Esophagus (tissue), 2 donors: ENCODE measurements at regions not wholly inside any gene's neighbourhood (a gene's known extent, or its start where the extent isn't known, plus 50 kb on each side); places are given as distances from the start of the nearest gene placed in this dataset.
A peak's percentile ranks its signal among the peaks of the same experiment; 100 is the strongest.

ENCODE experiments used
- H3K27ac ChIP-seq, 2 donors: one replicate each; pipeline ENCODE4 v1.5.1; 2013; ENCODE audit warnings: low read depth in 2 of 2, mild to moderate bottlenecking in 2 of 2, inconsistent platforms in 1 of 2, low read length in 1 of 2, moderate library complexity in 1 of 2
- H3K27me3 ChIP-seq, 2 donors: one replicate each; pipeline ENCODE4 v1.6.1; 2013; ENCODE audit warnings: low read length in 2 of 2, control low read depth in 1 of 2, mild to moderate bottlenecking in 1 of 2; ENCODE audit not compliant: insufficient read depth in 2 of 2, control insufficient read depth in 1 of 2
- H3K36me3 ChIP-seq, 2 donors: one replicate each; pipeline ENCODE4 v1.6.1; 2013; ENCODE audit warnings: low read length in 1 of 2; ENCODE audit not compliant: control insufficient read depth in 2 of 2, insufficient read depth in 2 of 2
- H3K4me1 ChIP-seq, 2 donors: one replicate each; pipeline ENCODE4 v1.6.1; 2013; ENCODE audit warnings: low read length in 1 of 2; ENCODE audit not compliant: control insufficient read depth in 2 of 2, insufficient read depth in 2 of 2
- H3K4me3 ChIP-seq, 2 donors: one replicate each; pipeline ENCODE4 v1.5.1; 2013; ENCODE audit warnings: low read length in 2 of 2, mild to moderate bottlenecking in 2 of 2, low read depth in 1 of 2, moderate library complexity in 1 of 2
- H3K9me3 ChIP-seq, 2 donors: one replicate each; pipeline ENCODE4 v1.6.1; 2013; ENCODE audit warnings: mild to moderate bottlenecking in 2 of 2, low read depth in 1 of 2, low read length in 1 of 2, moderate library complexity in 1 of 2; ENCODE audit not compliant: control insufficient read depth in 2 of 2, insufficient read depth in 1 of 2
- WGBS, 2 donors: extraction: QIAGEN DNeasy Blood & Tissue Kit; methylation state at CpG; one replicate each; pipeline ENCODE4 v1.1.7; 2013; 5-methylcytosine and 5-hydroxymethylcytosine counted together
- donor health status: healthy with polysubstance abuse.
- donor health status: Bipolar disorder and iron deficiency.

GRCh38 chr19:31223740-31224534 is 125.3 kb downstream of the TSHZ3 start:
- Histone ChIP-seq H3K9me3 (no peaks in the 10 kb centered on the region), H3K4me1 (no peaks in the 10 kb centered on the region), H3K4me3 (no peak overlapping the region), H3K36me3 (no peaks in the 10 kb centered on the region), H3K27me3 (no peaks in the 10 kb centered on the region), H3K27ac (no peak overlapping the region)
- 62 to 63% methylated on average over 9 of the region's 9 CpGs for WGBS, 2 donors

- Histone ChIP-seq H3K27ac (no peak overlapping the region), H3K4me1 (no peaks in the 10 kb centered on the region), H3K36me3 (no peaks in the 10 kb centered on the region), H3K27me3 (no peaks in the 10 kb centered on the region), H3K9me3 (no peaks in the 10 kb centered on the region), H3K4me3 (no peak overlapping the region)
- 60 to 66% methylated on average over 2 of the region's 2 CpGs for WGBS, 2 donors
Observed at GRCh38 chr19:31220540-31220939, 128.7 kb downstream of the TSHZ3 start.

- Histone ChIP-seq H3K27ac (no peak overlapping the region), H3K4me3 (no peak overlapping the region), H3K36me3 (no peaks in the 10 kb centered on the region), H3K9me3 (no peaks in the 10 kb centered on the region), H3K27me3 (no peaks in the 10 kb centered on the region), H3K4me1 (no peaks in the 10 kb centered on the region)
- 76 to 82% methylated on average over 2 of the region's 2 CpGs for WGBS, 2 donors
Observed at GRCh38 chr19:31214997-31215396, 134.2 kb downstream of the TSHZ3 start.

- Histone ChIP-seq H3K4me1 (no peaks in the 10 kb centered on the region), H3K36me3 (no peaks in the 10 kb centered on the region), H3K27ac (peak overlapping the region in 1 of 2 donors; percentile 10), H3K4me3 (no peak overlapping the region), H3K27me3 (no peaks in the 10 kb centered on the region), H3K9me3 (no peaks in the 10 kb centered on the region)
- 24 to 56% methylated on average over 9 of the region's 9 CpGs for WGBS, 2 donors
Observed at GRCh38 chr19:31214086-31214485, 135.2 kb downstream of the TSHZ3 start.

- no peaks in the 10 kb centered on the region for H3K4me1 ChIP-seq
Observed at GRCh38 chr19:31211088-31211487, 138.1 kb downstream of the TSHZ3 start.

GRCh38 chr19:31205887-31206518 is 143.2 kb downstream of the TSHZ3 start:
- Histone ChIP-seq H3K36me3 (no peaks in the 10 kb centered on the region), H3K9me3 (no peaks in the 10 kb centered on the region), H3K4me3 (no peak overlapping the region), H3K4me1 (no peaks in the 10 kb centered on the region), H3K27ac (no peak overlapping the region), H3K27me3 (no peaks in the 10 kb centered on the region)
- 87 to 89% methylated on average over 2 of the region's 2 CpGs for WGBS, 2 donors

More at GRCh38 chr19:31211088-31211487, 138.1 kb downstream of the TSHZ3 start:
- no peaks in the 10 kb centered on the region for H3K36me3 ChIP-seq
- no peaks in the 10 kb centered on the region for H3K27me3 ChIP-seq
- no peak overlapping the region for H3K27ac ChIP-seq
- no peak overlapping the region for H3K4me3 ChIP-seq
- WGBS, 2 donors = 85 to 90% methylated on average over 3 of the region's 3 CpGs
- no peaks in the 10 kb centered on the region for H3K9me3 ChIP-seq

GRCh38 chr19:31204115-31204514 is 145.1 kb downstream of the TSHZ3 start:
- H3K4me3 ChIP-seq = no peak overlapping the region
- 60 to 69% methylated on average over 1 of the region's 1 CpG for WGBS, 2 donors
- no peaks in the 10 kb centered on the region for H3K9me3 ChIP-seq
- H3K27me3 ChIP-seq = no peaks in the 10 kb centered on the region
- no peaks in the 10 kb centered on the region for H3K4me1 ChIP-seq
- no peaks in the 10 kb centered on the region for H3K36me3 ChIP-seq
- no peak overlapping the region for H3K27ac ChIP-seq

GRCh38 chr19:31185261-31185660 is 164.0 kb downstream of the TSHZ3 start:
- Histone ChIP-seq H3K4me3 (no peak overlapping the region), H3K27me3 (no peaks in the 10 kb centered on the region), H3K9me3 (no peaks in the 10 kb centered on the region), H3K4me1 (no peaks in the 10 kb centered on the region), H3K27ac (no peak overlapping the region), H3K36me3 (no peaks in the 10 kb centered on the region)
- WGBS, 2 donors = 83 to 87% methylated on average over 2 of the region's 2 CpGs

- Histone ChIP-seq H3K27me3 (no peaks in the 10 kb centered on the region), H3K4me1 (no peaks in the 10 kb centered on the region), H3K27ac (no peak overlapping the region), H3K4me3 (no peak overlapping the region), H3K9me3 (no peaks in the 10 kb centered on the region), H3K36me3 (no peaks in the 10 kb centered on the region)
- 66 to 74% methylated on average over 2 of the region's 2 CpGs for WGBS, 2 donors
Observed at GRCh38 chr19:31181535-31181934, 167.7 kb downstream of the TSHZ3 start.

GRCh38 chr19:31180907-31181306 is 168.3 kb downstream of the TSHZ3 start:
- Histone ChIP-seq H3K27me3 (no peaks in the 10 kb centered on the region), H3K4me3 (no peak overlapping the region), H3K36me3 (no peaks in the 10 kb centered on the region), H3K9me3 (no peaks in the 10 kb centered on the region), H3K4me1 (no peaks in the 10 kb centered on the region), H3K27ac (no peak overlapping the region)
- WGBS, 2 donors = 48 to 59% methylated on average over 2 of the region's 2 CpGs
